ENCODE measurements at regions not wholly inside any gene's neighbourhood (a gene's known extent, or its start where the extent isn't known, plus 50 kb on each side); places are given as distances from the start of the nearest gene placed in this dataset.

DNA sequence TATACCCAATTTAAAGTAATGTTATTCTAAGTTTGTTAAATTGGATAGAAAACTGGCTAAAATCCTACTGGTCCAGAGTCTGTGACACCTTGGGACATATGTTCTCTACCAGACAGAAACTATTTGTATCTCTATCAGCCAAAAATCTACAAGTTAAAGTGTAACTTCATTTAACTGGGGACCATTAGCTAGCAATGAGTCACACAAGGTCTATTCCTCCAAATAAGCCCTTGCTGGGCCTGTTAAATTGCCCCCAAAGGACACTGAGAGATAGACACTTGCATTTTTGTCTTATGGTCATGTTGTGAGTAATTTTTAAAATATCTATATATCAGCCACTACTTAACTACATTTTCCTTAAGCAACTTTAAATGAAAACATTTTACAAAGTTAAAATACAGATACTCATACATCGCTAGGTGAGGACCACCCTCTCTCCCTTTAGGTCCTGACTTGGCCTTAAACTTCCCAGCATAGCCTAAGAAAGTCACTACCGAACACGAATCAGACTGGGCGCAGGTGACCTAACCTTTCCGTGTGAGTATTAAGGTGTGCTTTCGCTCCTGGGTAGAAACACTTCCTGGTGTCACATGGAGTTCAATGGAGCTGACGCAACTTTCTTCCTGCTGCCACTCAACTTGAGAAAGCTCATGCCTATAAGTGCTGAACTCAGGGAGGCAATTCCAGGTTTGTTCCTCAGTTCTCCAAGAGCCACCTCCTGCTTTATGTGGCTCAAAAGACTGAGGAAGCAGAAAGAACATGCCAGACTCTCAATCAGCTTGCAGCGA lies 249.1 kb downstream of the DIRAS2 start:
- no peak for TF ChIP-seq YY1 (IDR thresholded peaks at IDR 0.05; ENCODE audit: extremely low read depth, insufficient replicate concordance, low read depth, low read length)
- no peak for TF ChIP-seq POLR2AphosphoS5 (IDR thresholded peaks at IDR 0.05; ENCODE audit: low read depth, low read length)
